ENCODE measurements at regions not wholly inside any gene's neighbourhood (a gene's known extent, or its start where the extent isn't known, plus 50 kb on each side); places are given as distances from the start of the nearest gene placed in this dataset.
"Not testable (repeated sequence)": the region's sequence is repeated elsewhere in the genome, so short reads cannot be mapped to it uniquely, and the experiment has no call there.

- DNase-seq: no peak
These were observed 134.4 kb downstream of the FOXB1 start for GRCh38 chr15:60138397-60138968.

- no peak for DNase-seq
These were observed 148.3 kb downstream of the FOXB1 start for GRCh38 chr15:60152386-60152785.

GRCh38 chr15:60154764-60155325 lies 150.7 kb downstream of the FOXB1 start:
- DNase-seq: no peak

- peak; percentile 62 for DNase-seq
These were observed 151.6 kb downstream of the FOXB1 start for GRCh38 chr15:60155661-60156060.

- DNase-seq: no peak
These were observed 156.8 kb downstream of the FOXB1 start for GRCh38 chr15:60160909-60161308.

GRCh38 chr15:60161704-60162103 lies 157.6 kb downstream of the FOXB1 start:
- DNase-seq: no peak

GRCh38 chr15:60162251-60162967 lies 158.3 kb downstream of the FOXB1 start:
- DNase-seq: no peak

- DNase-seq: peak; percentile 13
These were observed 158.9 kb downstream of the FOXB1 start for GRCh38 chr15:60162968-60163355.

GRCh38 chr15:60165111-60165510 lies 161.0 kb downstream of the FOXB1 start:
- DNase-seq: no peak

- no peak for DNase-seq
These were observed 168.0 kb downstream of the FOXB1 start for GRCh38 chr15:60172143-60172542.

GRCh38 chr15:60179786-60180391 lies 175.8 kb downstream of the FOXB1 start:
- peak; percentile 58 for DNase-seq

- not testable (repeated sequence) for DNase-seq
These were observed 177.8 kb downstream of the FOXB1 start for GRCh38 chr15:60181957-60182356.

- no peak for DNase-seq
These were observed 179.3 kb downstream of the FOXB1 start for GRCh38 chr15:60183366-60183765.

- peak; percentile 28 for DNase-seq
These were observed 180.5 kb downstream of the FOXB1 start for GRCh38 chr15:60184579-60184978.

GRCh38 chr15:60191016-60191415 lies 186.9 kb downstream of the FOXB1 start:
- DNase-seq: no peak

- no peak for DNase-seq
These were observed 187.7 kb downstream of the FOXB1 start for GRCh38 chr15:60191821-60192220.

- DNase-seq: no peak
These were observed 191.5 kb downstream of the FOXB1 start for GRCh38 chr15:60195611-60196010.

- no peak for DNase-seq
These were observed 193.5 kb downstream of the ANXA2 start for GRCh38 chr15:60204131-60204885.

GRCh38 chr15:60208709-60209108 lies 189.1 kb downstream of the ANXA2 start:
- peak; percentile 71 for DNase-seq

- peak; percentile 72 for DNase-seq
These were observed 185.2 kb downstream of the ANXA2 start for GRCh38 chr15:60212536-60212935.

- no peak for DNase-seq
These were observed 184.3 kb downstream of the ANXA2 start for GRCh38 chr15:60213377-60214000.

GRCh38 chr15:60214201-60214600 lies 183.6 kb downstream of the ANXA2 start:
- DNase-seq: no peak
